Loucy (cell line): ENCODE measurements at regions not wholly inside any gene's neighbourhood (a gene's known extent, or its start where the extent isn't known, plus 50 kb on each side); places are given as distances from the start of the nearest gene placed in this dataset.

ENCODE experiments used
- H2AFZ ChIP-seq: fragments of 200-600 bp; sonication (generic); 2 replicates; pipeline ENCODE4 v1.6.0; 2016; ENCODE audit warnings: antibody characterized with exemption, mild to moderate bottlenecking, low read length, moderate library complexity
- H3F3A ChIP-seq: fragments of 200-600 bp; 2 replicates; pipeline ENCODE4 v1.6.0; 2016; ENCODE audit warnings: antibody characterized with exemption, low read depth, mild to moderate bottlenecking
- H3K27me3 ChIP-seq: fragments of 200-600 bp; sonication (generic); 2 replicates; pipeline ENCODE4 v1.6.1; 2014; ENCODE audit warnings: low read length, mild to moderate bottlenecking; ENCODE audit not compliant: insufficient read depth, poor library complexity, severe bottlenecking
- H3K36me3 ChIP-seq: fragments of 200-600 bp; sonication (generic); 2 replicates; pipeline ENCODE4 v1.6.1; 2016; ENCODE audit warnings: low read length; ENCODE audit not compliant: insufficient read depth
- H3K4me1 ChIP-seq: fragments of 200-600 bp; sonication (generic); 2 replicates; pipeline ENCODE4 v1.5.1; 2014; ENCODE audit warnings: low read length, mild to moderate bottlenecking; ENCODE audit not compliant: insufficient read depth, poor library complexity, severe bottlenecking
- H3K4me2 ChIP-seq: fragments of 200-600 bp; sonication (generic); 2 replicates; pipeline ENCODE4 v1.6.0; 2014; ENCODE audit warnings: antibody characterized with exemption, low read length, low read depth, mild to moderate bottlenecking; ENCODE audit not compliant: poor library complexity, severe bottlenecking
- H3K4me3 ChIP-seq: fragments of 200-600 bp; sonication (generic); 2 replicates; pipeline ENCODE4 v1.5.1; 2014; ENCODE audit warnings: low read length, mild to moderate bottlenecking, mixed read lengths; ENCODE audit not compliant: poor library complexity, severe bottlenecking
- H3K79me2 ChIP-seq: fragments of 200-600 bp; sonication (generic); 2 replicates; pipeline ENCODE4 v1.6.1; 2014; ENCODE audit warnings: low read length; ENCODE audit not compliant: insufficient read depth
- H3K9ac ChIP-seq: fragments of 200-600 bp; sonication (generic); 2 replicates; pipeline ENCODE4 v1.6.0; 2014; ENCODE audit warnings: mild to moderate bottlenecking, low read depth, low read length, moderate library complexity; ENCODE audit not compliant: poor library complexity, severe bottlenecking
- H3K9me2 ChIP-seq: fragments of 200-600 bp; sonication (generic); replicated peaks from 2 replicates; pipeline ENCODE4 v1.6.1; 2016; ENCODE audit warnings: low read depth, low read length, mixed read lengths
- H3K9me3 ChIP-seq: fragments of 200-600 bp; sonication (generic); 2 replicates; pipeline ENCODE4 v1.6.1; 2014; ENCODE audit warnings: mild to moderate bottlenecking, antibody characterized with exemption, low read length, low read depth; ENCODE audit not compliant: insufficient read depth
- H4K20me1 ChIP-seq: fragments of 200-600 bp; sonication (generic); 2 replicates; pipeline ENCODE4 v1.6.0; 2014; ENCODE audit warnings: antibody characterized with exemption, low read length, mild to moderate bottlenecking; ENCODE audit not compliant: insufficient read depth, poor library complexity, severe bottlenecking
- EZH2phosphoT487 ChIP-seq: fragments of 200-600 bp; IDR thresholded peaks from 2 replicates; pipeline ENCODE4 v1.6.1; 2018; ENCODE audit warnings: antibody characterized with exemption, mild to moderate bottlenecking, moderate library complexity, borderline replicate concordance
- TF ChIP-seq, protein P1 (sequence below): fragments of 200-600 bp; sonication (generic); conservative IDR thresholded peaks from 2 replicates; pipeline ENCODE4 v1.5.1; 2014; ENCODE audit warnings: mild to moderate bottlenecking, antibody characterized with exemption, low read length

DNA sequence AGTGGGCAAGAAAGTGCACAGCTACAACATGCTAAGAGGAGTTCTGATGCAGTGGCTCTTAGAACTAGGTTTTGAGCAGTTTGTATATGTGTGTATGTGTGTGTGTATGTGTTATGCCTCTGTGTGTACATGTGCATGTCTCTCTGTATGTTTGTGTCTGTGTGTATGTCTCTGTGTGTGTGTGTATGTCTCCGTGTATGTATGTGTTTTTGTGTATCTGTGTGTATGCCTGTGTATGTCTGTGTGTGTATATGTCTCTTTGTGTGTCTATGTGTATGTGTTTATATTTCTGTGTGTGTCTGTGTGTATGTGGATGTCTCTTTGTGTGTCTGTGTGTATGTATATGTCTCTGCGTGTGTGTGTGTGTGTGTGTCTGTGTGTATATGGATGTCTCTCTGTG lies 139.6 kb downstream of the C12orf75 start:
- Histone ChIP-seq H4K20me1 (no peaks in the 10 kb centered on the region), H3K4me2 (no peak overlapping the region), H3K4me3 (no peak overlapping the region), H3F3A (no peaks in the 10 kb centered on the region), H3K27me3 (no peaks in the 10 kb centered on the region), H3K4me1 (no peaks in the 10 kb centered on the region), H3K9ac (no peak overlapping the region), H3K9me3 (no peaks in the 10 kb centered on the region), H2AFZ (no peak overlapping the region), H3K79me2 (no peaks in the 10 kb centered on the region), H3K9me2 (no peaks in the 10 kb centered on the region), H3K36me3 (no peaks in the 10 kb centered on the region)
- TF ChIP-seq, protein P1, sequence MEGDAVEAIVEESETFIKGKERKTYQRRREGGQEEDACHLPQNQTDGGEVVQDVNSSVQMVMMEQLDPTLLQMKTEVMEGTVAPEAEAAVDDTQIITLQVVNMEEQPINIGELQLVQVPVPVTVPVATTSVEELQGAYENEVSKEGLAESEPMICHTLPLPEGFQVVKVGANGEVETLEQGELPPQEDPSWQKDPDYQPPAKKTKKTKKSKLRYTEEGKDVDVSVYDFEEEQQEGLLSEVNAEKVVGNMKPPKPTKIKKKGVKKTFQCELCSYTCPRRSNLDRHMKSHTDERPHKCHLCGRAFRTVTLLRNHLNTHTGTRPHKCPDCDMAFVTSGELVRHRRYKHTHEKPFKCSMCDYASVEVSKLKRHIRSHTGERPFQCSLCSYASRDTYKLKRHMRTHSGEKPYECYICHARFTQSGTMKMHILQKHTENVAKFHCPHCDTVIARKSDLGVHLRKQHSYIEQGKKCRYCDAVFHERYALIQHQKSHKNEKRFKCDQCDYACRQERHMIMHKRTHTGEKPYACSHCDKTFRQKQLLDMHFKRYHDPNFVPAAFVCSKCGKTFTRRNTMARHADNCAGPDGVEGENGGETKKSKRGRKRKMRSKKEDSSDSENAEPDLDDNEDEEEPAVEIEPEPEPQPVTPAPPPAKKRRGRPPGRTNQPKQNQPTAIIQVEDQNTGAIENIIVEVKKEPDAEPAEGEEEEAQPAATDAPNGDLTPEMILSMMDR, result no peak
- TF ChIP-seq EZH2phosphoT487, result no peak

DNA sequence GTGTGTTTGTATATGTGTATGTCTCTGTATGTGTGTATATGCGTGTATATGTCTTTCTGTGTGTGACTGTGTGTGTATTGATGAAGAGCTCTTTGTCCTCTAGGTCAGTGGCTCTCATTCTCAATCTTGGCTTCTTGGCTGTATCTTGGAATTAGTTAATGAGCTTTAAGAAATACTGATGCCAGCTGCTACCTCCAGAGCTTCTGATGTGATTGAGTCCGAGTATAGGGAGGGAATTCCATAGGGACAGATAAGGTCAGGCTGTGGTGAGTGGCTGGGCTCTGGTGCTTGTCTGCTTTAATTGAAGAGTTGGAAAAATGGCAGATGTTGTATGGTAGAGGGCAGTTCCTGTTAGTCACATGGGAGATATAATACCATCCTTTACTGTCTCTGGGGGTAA lies 140.1 kb downstream of the C12orf75 start:
- H3K27me3 ChIP-seq, result no peaks in the 10 kb centered on the region
- no peaks in the 10 kb centered on the region for H3K4me1 ChIP-seq
- H3K9me3 ChIP-seq, result no peaks in the 10 kb centered on the region
- no peak overlapping the region for H3K4me3 ChIP-seq
- no peaks in the 10 kb centered on the region for H3F3A ChIP-seq
- H3K4me2 ChIP-seq, result no peak overlapping the region
- H3K9ac ChIP-seq, result no peak overlapping the region
- H3K79me2 ChIP-seq, result no peaks in the 10 kb centered on the region
- no peaks in the 10 kb centered on the region for H3K9me2 ChIP-seq
- no peak for TF ChIP-seq EZH2phosphoT487
- TF ChIP-seq, protein P1, result no peak
- no peaks in the 10 kb centered on the region for H3K36me3 ChIP-seq
- no peaks in the 10 kb centered on the region for H4K20me1 ChIP-seq
- no peak overlapping the region for H2AFZ ChIP-seq

DNA sequence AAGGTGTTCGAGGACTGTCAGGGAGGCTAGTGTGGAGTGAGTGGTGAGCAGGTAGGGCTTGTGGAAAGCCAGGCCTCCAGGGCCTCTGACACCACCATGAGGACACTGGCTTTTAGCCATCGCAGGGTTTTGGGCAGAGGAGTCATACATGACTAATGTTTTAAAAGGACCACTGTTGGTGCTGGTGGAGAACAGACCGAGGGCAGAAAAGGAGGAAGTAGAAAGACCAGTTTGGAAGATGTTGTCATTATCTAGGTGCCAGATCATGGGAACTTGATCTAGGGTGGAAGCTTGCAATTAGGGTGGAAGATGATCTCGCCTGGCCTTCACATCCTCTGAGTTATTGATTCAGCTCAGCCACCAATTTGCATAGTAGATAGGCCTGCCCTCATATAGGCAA lies 144.2 kb downstream of the C12orf75 start:
- Histone ChIP-seq H3K9me3 (no peaks in the 10 kb centered on the region), H3K9ac (no peak overlapping the region), H3K4me1 (no peaks in the 10 kb centered on the region), H3K9me2 (no peaks in the 10 kb centered on the region), H3K27me3 (no peaks in the 10 kb centered on the region), H3K4me3 (no peak overlapping the region), H3F3A (no peaks in the 10 kb centered on the region), H3K4me2 (no peak overlapping the region), H3K36me3 (no peaks in the 10 kb centered on the region), H4K20me1 (no peaks in the 10 kb centered on the region), H2AFZ (no peak overlapping the region), H3K79me2 (no peaks in the 10 kb centered on the region)
- TF ChIP-seq, protein P1, result no peak
- TF ChIP-seq EZH2phosphoT487, result no peak
